Activated T-cell treated with anti-CD3 and anti-CD28 coated beads, Interleukin-2, amount 50 U/mL, for 48 hours (primary cell): ENCODE measurements at regions not wholly inside any gene's neighbourhood (a gene's known extent, or its start where the extent isn't known, plus 50 kb on each side); places are given as distances from the start of the nearest gene placed in this dataset.
A peak's percentile ranks its signal among the peaks of the same experiment; 100 is the strongest.

ENCODE experiments used
- DNase-seq, 2 experiments: peaks; one replicate each; pipeline ENCODE4 v3.0.0-alpha.2; 2020

DNA sequence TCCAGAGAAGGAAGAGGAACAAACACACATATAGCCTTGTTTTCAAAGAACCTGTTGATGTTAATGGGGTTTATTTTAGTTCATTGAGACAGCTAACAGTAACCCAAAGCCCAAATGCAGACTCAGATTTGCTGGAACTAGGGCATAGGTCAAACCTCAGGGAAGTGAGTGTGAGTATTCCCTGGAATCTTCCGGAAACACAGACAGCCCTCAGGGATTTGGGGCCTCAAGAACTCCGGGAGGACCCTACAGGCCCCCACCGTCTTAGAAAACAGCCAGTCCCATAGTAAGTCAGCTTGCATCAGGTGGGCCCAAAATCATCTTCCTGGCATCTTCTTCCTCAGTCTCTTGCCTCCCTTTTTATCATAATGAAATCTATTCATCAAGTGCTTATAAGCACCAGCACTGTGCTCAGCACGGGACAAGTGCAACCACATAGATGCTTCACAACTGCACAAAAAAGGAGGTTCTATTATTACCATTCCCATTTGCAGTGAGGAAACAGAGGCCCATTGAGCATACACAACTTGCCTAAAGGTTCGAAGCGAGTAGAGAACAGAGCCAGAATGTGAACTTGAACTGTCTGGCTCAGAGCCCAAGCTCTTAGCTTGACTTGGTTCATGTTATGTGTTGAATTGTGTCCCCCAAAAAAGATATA is 50.2 kb upstream of the BCL11A start:
- no peak for DNase-seq

DNA sequence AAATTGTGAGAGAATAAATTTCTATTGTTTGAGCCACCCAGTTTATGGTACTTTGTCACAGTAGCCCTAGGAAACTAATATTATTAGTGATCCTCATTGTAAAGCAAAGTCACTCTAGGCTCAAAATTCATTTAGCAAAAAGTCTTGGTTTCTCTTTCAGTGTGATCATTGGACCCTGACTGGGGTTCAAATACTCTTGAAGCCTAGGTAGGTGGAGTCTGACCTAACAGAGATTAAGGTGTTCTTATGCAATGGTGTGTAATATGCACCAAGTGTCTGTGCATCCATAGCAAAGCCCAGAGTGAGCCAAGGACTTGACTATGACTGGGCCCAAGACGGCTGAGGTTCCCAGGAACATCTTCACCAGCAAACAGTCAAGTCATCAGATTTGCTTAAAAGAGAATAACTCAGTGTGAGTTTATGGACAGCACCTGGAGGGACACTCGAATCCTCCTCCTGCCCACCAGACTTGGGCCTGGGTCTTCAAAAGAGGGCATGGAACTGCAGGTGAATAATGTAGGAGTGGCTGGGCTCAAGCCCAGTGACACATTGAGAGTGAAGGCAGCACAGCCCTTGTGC is 51.1 kb upstream of the BCL11A start:
- no peak for DNase-seq

DNA sequence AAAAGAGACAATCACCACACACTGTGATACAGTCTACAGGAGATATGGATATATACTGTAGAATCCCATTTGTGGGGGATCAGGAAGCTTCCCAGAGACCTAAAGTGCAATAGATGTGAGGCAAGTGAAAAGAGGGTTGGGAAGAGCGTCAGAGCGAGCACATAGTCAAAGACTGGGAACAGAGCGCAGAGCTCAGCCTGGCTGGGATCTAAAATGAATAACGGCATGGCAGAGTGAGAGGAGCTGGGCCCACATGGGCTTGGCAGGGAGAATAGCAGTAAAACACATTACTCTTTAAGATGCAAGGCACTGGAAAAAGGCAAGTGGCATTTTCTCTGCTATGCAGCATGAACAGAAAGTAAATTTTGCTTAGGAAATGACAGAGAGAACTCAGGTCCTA is 52.4 kb upstream of the BCL11A start:
- no peak for DNase-seq

DNA sequence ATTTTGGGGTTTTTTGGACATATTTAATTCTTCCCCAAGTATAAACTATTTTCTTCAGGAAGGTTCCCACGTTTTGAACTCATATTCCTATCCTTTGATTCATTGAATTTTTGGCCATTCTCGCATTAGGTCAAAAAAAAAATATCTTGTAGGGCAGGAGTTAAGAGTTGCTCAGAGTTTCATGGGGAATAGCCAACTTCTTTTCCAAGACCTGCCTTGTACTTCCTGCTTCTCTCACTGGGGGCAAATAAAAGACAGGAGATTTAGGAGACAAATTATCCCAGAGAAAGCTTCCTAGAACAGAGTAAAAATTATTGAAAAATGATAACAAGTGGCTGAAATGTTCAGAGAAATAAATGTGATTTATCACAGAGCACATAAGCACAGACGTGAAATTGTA is 55.2 kb upstream of the BCL11A start:
- DNase-seq, result no peak

DNA sequence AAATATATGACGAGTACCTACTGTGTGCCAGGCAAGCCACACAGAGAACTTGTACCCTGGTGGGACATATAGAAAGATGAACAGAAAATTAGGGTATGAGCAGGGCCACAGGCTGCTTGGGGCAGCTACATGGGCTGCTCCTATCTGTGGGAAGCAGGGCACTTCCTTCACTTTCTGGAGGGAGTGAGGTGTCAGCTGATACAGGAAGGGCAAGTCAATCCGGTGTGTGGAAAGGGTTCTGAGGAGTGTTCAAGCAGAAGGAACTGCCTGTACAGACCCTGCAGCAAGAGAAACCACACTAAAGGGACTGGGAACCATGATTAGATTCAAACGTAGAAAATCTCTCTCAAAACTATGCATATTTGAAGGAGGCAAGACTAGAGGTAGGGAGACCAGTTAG is 58.6 kb upstream of the BCL11A start:
- no peak for DNase-seq

DNA sequence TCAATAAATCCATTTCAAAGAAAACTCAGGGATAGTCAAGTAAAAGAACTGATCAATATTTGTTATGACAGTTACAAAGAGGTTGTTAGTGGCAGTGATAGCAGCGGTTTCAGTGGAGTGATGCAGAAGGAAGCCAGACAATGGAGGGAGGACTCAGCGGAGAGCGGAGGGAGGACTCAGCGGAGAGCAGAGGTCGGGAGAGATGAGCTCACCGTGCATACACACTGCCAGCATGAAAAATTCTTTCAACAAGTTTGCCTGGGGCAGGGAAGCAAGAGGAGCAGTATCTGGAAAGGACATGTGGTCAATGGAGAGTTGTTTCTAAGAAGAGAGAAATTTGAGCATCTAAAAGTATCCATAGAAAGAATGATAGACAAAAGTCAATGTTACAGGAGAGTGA is 60.9 kb upstream of the BCL11A start:
- no peak for DNase-seq

DNA sequence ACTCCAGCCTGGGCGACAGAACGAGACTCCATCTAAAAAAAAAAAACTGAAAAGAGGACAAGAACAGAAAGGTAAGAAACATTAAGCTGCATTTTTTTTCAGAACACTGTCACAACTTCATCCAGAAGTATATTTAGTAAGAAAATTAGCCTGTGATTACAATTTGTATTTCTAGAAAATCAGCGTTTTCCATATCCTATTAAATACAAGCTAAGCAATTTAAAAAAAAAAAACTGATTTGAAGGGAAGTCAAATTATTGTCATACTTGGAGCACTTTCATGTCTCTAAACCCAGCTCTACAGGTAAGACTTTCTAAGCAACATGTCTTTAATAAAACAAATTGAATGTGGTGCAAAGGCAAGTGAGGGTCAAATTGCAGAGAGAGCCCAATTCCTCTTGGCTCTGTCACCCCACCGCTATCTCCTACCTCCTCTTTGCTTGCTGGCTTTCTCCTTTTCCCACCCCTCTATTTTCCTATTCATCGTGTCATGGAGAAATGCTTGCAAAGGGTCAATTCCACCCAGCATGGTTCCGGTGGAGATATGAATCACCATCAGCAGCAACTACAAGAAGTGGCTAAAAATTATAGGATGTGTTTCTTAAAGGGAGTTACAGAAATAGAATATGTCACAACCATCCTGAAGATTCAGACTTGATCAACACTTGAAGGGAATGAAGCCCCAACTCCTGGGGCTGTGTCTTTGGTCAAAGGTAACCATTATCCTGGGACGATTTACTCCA is 68.4 kb upstream of the BCL11A start:
- no peak for DNase-seq

DNA sequence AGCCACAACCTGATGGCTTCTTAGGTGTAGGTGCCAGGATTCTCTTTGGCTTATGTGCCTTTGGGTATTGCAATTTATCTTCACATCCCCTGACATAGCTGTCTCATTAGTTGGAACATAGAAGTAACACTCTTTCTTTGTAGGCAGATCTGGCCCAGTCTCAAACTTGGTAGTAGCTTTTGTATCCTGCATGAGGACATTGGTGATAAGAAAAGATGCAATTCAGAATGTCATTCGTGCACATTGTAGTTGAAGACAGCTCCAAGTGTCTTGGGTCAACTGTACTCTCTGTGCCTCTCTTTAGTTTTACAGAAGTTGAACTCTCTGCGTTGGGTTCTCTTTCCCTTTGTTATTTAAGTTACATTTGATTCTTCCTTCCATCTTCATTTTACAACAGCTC is 69.6 kb upstream of the BCL11A start:
- DNase-seq, result no peak

DNA sequence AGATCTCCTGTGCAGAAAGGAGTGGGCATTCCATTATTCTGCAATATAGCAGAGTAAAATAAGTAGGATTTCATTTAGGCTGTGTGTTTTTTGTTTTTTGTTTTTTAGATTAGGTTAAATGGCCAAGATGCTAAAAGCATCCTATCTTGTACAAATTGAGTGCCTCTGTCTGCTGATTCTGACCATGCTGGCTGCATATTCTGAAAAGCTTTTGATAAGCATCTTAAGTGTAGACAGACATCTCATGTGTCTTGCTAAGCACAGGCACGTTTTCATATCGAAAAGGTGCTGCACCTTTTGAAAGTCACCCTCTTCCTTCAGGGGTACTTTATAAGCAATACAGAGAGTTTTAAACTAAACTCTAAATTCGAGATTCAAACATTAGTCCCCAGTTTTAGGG is 74.0 kb upstream of the BCL11A start:
- no peak for DNase-seq

DNA sequence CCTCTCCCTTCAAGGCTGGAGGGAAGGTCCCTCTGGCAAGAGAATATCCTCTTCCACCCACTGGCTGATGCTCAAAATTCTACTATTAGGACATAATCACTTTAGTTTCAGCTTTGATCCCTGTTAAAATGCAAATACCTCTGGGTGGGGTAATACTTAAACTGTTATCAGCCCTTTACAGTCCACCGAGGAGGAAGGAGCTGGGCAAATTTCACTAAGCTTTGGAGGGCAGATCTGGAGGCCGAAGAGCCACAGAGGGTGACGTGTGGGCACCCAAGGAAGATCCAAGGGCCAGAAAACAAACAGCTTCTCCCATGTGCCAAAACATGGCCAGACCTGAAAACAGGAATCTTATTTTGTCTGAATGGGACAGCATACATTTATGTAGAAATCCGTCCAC is 74.6 kb upstream of the BCL11A start:
- DNase-seq, result no peak

DNA sequence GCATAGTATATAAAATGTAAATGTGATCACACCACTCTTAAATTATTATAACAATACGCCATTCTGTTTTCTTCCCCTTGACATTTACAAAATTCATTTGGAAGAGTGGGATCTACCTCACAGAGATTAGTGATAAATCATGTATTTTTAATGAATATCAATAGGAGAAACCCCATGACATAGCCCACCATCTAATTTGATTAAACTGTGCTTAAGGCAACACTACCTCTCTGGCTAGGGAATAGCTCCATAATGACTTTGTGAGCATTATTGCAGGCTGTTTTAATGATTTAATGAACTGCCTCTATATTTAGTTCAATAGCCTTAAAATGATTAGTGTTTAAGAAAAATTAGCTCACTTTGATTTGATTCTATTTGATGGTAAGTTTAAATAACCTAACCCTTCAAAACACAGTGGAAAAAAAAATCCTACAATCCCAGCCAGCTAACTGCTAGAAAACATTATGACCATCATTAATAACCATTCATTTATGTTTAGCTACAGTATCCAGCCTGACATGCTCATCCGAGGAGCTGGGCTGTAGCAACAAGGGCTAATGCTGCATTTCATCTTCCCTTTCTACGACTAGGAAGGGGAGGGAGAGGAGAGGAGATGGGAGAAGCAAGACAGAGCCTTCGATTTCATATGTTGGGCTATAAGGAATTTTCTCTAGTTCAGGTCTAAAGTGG is 75.3 kb upstream of the BCL11A start:
- no peak for DNase-seq

DNA sequence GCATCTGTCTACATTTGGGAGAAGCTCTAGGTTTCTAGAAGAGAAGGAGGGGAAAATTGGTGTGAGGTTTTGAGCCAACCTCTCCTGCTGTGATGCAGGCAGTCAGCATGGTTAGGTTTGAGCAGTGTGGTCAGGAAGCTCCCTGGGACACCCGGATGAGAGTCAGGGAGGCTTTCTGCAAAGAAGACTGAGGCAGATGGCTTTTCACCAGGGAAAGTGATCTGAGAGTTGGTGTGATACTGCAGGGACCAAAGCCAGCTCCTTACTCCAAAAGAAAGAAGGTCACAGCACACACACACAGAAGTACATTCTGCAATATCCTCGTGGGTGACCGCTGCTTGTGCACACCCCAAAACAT is 75.8 kb upstream of the BCL11A start:
- no peak for DNase-seq

DNA sequence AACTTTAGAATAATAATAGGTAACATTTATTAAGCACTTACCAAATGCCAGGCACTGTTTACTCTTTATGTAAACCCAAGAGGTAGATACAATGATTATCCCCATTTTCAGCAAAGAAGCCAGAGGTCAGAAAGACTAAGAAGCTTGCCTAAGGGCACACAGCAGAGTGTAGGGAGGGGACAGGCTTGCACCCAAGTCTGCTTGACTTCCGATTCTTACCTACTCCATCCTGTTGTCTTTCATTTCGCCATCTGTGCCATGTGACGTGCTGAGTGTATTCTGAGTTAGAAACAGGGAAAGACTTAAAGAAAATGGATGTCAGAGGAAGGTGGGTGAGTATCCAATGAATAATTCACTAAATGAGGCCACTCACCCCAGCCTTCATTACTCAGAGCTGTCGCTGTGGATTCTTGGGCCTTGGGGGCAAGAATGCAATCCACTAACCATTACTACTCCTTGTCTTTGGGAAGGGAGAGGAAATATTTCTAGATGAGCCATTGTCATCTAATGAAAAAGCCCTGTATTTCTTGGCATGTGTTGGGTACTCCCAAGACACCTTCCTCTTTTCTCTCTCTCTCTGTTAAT is 76.4 kb upstream of the BCL11A start:
- DNase-seq, result no peak

DNA sequence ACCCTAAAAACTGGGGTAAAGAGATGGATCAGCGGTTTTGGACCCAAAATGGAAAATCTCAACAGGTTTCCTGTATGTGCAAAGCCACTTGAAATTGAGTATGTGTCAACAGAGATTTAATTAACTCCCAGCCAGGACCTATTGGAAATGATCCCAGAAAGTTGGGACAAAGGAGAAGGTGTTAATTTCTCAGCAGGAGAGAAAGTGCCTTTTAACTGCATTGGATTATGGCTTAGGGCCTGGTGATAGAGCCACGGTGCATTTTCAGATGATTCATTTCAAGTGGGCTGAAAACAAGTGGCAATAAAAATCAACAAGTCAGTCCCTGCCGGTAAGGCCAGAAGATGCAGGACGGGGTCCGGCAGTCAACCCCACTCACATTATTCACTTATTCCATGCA is 80.2 kb upstream of the BCL11A start:
- no peak for DNase-seq

DNA sequence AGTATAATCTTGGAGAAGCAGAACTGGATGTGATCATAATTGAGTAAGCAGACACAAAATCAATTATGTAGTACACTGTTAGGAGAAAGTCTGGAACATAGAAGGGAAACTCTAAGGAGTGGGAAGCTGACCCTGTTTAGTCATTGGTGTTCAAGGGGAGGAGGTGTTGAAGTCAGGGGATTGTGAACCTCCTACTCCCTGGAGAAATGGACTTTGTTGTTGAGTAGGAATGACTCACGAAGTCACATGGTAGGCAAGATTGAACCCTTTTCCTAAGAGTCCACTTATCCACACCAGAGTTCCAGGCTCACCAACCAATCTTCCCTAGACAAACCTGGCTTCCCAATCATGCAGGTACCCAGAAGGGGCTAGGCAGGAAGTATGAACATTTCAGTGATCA is 81.0 kb upstream of the BCL11A start:
- no peak for DNase-seq

DNA sequence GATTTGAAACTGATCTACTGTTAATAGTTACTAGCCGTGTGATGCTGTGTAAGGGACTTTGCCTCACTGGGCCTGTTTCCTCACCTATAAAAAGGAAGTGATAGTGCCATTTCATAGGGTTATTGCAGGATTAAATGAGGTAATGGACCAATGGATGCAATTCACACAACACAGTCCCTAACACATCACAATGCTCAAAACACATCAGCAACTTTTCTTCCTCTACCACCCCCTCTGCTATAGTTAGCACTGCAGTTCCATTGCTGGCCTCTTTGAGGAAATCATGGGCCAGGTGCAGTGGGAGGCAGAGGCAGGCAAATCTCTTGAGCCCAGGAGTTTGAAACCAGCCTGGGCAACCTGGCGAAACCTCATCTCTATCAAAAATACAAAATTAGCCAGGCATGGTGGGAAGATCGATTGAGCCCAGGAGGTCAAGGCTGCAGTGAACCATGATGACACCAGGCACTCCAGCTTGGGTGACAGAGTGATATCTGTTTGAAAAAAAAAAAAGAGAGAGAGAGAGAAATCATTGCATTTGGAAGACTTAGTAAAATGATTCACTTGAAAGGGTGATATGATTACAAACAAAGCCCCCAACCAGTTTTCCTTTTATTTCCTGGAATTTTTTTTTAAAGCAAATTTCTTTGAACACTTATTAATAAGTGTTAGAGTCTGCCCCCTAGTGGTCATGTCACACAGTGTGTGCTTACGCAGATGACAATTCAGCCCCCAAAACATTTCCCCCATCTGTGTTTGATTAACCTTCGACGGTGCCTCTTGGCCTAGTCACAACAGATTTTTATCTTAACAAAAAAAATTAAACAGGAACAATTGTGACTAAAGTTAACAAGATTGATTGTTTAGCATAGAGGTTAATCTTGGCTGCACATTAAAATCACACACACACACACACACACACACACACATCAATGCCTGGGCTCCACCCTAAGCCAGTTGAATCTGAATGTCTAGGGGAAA is 88.6 kb upstream of the BCL11A start:
- DNase-seq, result peak; percentile 21 to 23

DNA sequence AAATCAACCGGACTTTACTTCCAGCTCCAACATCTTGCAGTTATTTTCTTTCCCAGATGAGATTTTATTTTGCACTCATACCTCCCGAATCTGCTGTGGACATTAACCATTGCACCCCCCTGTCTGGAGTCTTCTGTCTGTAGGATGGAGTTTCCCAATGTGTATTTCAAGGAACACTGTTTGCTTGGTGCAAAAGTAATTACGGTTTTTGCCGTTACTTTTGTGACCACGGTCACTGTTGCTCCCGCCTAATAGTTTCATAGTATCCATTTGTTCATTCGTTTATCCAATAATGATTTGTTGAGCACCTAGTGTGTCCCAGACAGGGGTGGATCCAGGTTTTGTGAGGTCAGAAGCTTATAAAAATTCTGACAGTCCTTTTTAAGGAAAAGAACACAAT is 90.3 kb upstream of the BCL11A start:
- DNase-seq, result no peak

DNA sequence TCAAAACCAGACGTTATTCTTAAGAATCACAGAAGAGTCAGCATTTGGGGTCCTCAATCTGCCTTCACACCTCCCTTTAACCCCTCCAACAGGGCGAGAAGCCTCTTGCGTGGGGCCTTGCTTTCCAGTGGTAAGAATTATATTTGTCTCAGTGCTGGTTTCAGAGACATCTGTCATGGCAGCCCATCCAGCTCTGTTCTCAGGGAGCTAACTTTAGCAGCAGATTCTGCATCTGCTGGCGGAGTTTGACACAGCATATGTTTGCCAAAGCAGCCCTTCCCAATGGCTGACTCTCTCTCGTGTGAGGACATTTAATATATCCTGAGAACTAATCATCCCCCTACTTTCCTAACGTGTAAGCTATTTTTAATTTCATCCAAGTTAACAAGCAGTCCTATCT is 91.5 kb upstream of the BCL11A start:
- no peak for DNase-seq

DNA sequence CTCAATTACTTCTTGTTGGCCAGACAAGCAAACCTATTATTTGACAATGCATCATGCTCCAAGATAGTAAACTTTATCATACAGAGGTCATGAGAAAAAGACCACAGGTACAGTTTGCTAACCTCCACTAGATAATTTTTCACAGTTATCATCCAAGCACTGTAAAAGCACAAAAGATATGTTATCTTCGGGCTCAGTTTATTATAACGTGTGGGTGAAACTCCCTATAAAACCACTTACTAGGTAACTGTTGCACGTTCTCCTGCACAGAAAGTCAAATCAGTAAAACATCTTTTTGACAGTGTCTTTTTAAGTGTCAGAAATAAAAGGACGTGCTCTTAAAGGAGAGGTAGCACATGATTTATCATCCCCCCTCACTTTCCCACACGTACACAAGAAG is 94.7 kb upstream of the BCL11A start:
- DNase-seq, result no peak

DNA sequence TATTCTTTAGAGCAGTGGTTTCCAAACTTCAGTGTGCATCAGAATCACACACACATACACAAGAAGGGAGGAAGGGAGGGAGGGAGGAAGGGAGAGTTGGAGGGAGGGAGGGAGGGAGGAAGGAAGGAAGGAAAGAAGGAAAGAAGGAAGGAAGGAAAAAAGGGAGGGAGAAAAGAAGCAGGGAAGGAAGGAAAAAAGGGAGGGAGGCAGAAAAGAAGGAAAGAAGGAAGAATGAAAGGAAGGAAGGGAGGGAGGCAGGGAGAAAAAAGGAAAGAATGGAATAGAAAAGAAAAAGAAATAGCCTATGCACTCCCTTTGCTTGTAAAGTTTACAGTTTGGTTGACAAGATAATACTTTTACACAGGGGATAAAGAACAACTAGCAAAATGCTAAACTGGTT is 96.3 kb upstream of the BCL11A start:
- DNase-seq, result no peak

DNA sequence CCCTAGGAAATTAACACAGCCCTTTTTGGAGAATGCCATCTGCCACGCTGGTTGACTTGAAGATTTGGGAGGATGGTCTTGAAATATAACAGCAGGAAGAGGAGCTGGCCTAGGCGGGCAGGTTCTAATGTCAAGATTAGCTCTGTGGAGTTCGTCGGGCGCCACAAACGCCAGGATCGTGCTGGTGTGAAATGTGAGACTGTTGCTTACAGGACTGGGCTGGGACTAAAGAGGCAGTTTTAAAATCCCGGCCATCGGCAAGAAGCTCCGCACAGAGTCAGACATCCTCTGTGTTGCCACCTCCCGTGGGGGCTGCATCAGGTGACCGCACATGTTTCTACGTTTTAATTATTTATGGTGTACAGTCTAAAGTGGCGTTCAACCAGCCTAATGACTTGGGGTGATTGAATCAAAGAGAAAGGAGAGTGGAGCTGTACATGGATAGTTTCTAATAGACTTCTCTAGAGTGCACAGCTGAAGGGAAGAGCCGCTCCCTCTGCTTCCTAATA is 99.4 kb upstream of the BCL11A start:
- no peak for DNase-seq

DNA sequence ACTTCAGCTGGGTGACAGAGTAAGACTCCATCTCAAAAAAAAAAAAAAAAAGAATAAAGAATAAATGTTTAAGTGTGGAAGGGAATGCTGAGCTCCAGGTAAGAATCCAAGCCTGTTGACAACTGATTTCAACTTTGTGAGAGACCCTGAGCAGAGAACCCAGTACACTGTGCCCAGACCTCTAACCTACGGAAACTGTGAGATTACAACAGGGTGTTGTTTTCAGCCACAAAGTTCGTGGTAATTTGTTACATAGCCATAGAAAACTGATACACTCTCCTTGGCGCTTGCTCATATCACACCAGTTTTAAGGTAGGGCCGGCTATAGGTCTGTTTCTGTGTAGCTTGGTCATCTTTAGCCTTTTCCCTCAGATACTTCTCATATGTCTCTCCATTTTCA is 98.4 kb upstream of the PAPOLG start:
- no peak for DNase-seq
